ENCODE measurements at regions not wholly inside any gene's neighbourhood (a gene's known extent, or its start where the extent isn't known, plus 50 kb on each side); places are given as distances from the start of the nearest gene placed in this dataset.

DNA sequence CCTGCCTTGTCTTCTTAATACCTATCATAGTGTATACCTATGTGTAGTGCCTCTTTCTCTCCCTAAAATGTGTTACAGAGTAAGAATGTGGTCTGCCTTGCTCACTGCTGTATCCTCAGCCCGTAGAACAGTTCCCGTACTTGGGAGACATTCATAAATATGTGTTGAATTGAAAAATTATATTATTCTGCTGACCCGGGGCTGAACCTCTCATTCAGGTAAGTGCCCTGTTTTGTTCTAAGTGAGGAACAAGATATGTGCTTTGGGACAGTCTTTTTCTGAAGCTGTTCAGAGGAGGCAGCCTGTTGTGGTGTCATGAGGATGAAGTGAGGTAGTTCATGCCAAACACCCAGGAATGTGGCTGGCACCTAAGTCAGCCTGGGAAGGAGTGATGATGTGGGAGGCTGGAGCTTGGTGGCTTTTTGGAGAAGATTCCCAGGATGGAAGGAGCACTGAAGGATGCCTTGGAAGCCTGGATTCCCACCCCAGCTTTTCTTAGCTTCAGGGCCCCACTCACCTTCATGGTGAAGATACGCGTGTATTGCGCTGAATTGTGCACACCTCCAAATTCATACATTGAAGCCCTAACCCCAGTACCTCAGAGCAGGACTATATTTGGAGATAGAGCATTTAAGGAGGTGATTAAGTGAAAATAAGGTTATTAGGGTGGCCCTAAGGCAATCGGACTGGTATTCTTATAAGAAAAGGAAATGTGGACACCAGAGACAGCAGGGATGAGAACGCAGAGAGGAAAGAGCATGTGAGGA lies 166.3 kb downstream of the DDX1 start:
- TF ChIP-seq POLR2A (IDR thresholded peaks at IDR 0.05), result no peak
- TF ChIP-seq CTCF (IDR thresholded peaks at IDR 0.05 in 8 of 11, conservative IDR thresholded peaks at IDR 0.05 in 3 of 11), result no peak

All from spleen (tissue), 7 donors.